Neural cell (in vitro differentiated cells): ENCODE measurements at regions not wholly inside any gene's neighbourhood (a gene's known extent, or its start where the extent isn't known, plus 50 kb on each side); places are given as distances from the start of the nearest gene placed in this dataset.

ENCODE experiments used
- TAF1 ChIP-seq: IDR thresholded peaks from 2 replicates; pipeline ENCODE4 v1.6.1; 2012; ENCODE audit warnings: low read depth
- TF ChIP-seq, protein P1 (sequence below): fragments of 450-650 bp; IDR thresholded peaks from 2 replicates; pipeline ENCODE4 v1.5.1; 2014; ENCODE audit warnings: antibody characterized with exemption, mild to moderate bottlenecking, moderate library complexity; ENCODE audit not compliant: poor library complexity, severe bottlenecking

DNA sequence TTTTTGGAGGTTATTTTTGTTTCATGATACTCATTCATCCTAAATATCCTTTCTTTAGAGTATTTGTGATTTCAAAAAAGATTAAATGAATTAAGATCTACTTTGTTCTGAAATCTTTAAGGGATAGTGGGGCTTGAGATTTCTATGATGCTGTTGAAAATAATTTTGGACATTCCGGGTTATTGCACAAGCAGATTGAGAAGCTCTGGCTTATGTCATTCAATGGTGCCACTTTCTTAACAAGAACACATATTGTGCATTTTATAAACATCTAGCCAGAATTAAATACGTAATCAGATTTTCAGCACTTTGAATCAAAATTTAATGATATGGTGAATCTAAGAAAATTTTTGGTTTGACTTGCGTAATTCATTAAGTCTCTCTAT is 207.7 kb upstream of the COL3A1 start:
- TF ChIP-seq TAF1 = no peak
- TF ChIP-seq, protein P1, sequence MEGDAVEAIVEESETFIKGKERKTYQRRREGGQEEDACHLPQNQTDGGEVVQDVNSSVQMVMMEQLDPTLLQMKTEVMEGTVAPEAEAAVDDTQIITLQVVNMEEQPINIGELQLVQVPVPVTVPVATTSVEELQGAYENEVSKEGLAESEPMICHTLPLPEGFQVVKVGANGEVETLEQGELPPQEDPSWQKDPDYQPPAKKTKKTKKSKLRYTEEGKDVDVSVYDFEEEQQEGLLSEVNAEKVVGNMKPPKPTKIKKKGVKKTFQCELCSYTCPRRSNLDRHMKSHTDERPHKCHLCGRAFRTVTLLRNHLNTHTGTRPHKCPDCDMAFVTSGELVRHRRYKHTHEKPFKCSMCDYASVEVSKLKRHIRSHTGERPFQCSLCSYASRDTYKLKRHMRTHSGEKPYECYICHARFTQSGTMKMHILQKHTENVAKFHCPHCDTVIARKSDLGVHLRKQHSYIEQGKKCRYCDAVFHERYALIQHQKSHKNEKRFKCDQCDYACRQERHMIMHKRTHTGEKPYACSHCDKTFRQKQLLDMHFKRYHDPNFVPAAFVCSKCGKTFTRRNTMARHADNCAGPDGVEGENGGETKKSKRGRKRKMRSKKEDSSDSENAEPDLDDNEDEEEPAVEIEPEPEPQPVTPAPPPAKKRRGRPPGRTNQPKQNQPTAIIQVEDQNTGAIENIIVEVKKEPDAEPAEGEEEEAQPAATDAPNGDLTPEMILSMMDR = no peak
